ENCODE measurements at regions not wholly inside any gene's neighbourhood (a gene's known extent, or its start where the extent isn't known, plus 50 kb on each side); places are given as distances from the start of the nearest gene placed in this dataset.
"Not testable (repeated sequence)": the region's sequence is repeated elsewhere in the genome, so short reads cannot be mapped to it uniquely, and the experiment has no call there.

DNA sequence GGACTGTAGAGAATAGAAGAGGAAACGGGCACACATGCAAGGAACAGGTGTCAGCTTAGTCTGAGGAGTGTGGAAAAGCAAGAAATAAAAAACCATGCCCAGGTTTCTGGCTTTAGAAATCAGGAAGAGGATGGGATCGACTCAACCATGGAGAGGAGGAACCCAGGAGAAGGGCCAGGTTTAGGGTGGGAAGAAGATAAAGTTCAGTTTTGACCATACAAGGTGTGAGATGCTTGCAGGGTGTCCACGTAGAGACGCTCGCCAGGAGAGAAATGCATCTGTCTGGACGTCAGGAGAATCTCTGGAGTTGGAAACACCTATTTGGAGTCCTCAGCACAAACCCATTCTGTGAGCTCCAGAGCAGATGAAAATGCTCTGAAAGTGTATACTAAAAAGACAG, 275.1 kb downstream of the CYRIA start:
- peaks cover 15% of the 10 kb centered on the region for H3K27me3 ChIP-seq (ENCODE audit: low read depth)
- H3K4me1 ChIP-seq = peaks cover 14% of the 10 kb centered on the region
- no peak overlapping the region for H3K27ac ChIP-seq (replicated peaks)
- intact Hi-C loops (cut with micrococcal nuclease) = no loop called here
- no peak for DNase-seq
- no peak overlapping the region for H3K4me3 ChIP-seq
- H3K36me3 ChIP-seq = no peaks in the 10 kb centered on the region
- H3K9me3 ChIP-seq (replicated peaks) = no peaks in the 10 kb centered on the region
- TF ChIP-seq, protein P1, sequence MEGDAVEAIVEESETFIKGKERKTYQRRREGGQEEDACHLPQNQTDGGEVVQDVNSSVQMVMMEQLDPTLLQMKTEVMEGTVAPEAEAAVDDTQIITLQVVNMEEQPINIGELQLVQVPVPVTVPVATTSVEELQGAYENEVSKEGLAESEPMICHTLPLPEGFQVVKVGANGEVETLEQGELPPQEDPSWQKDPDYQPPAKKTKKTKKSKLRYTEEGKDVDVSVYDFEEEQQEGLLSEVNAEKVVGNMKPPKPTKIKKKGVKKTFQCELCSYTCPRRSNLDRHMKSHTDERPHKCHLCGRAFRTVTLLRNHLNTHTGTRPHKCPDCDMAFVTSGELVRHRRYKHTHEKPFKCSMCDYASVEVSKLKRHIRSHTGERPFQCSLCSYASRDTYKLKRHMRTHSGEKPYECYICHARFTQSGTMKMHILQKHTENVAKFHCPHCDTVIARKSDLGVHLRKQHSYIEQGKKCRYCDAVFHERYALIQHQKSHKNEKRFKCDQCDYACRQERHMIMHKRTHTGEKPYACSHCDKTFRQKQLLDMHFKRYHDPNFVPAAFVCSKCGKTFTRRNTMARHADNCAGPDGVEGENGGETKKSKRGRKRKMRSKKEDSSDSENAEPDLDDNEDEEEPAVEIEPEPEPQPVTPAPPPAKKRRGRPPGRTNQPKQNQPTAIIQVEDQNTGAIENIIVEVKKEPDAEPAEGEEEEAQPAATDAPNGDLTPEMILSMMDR (IDR thresholded peaks at IDR 0.05; ENCODE audit: borderline replicate concordance) = no peak

DNA sequence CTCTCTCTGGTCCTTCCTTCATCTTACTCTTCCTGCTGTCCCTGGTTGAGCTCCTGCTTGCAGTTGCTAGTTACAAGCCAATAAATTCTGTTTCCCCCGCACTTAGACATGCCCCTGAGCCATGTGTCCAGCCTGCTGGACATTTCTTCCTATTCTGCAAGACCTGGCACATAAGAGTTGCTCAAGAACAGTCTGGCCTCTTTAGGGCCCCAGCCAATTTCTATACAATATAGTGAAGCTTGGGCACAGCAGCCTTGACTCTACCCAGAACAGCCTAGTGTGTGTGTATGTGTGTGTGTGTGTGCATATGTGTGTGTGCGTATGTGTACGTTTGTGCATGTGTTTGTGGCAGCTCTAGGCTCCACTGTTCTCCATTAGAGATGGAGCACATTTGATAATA, 276.0 kb downstream of the CYRIA start:
- H3K27me3 ChIP-seq (ENCODE audit: low read depth) = peaks cover 15% of the 10 kb centered on the region
- H3K4me1 ChIP-seq = peaks cover 14% of the 10 kb centered on the region
- TF ChIP-seq, protein P1 (IDR thresholded peaks at IDR 0.05; ENCODE audit: borderline replicate concordance) = no peak
- no peak for DNase-seq
- H3K9me3 ChIP-seq (replicated peaks) = no peaks in the 10 kb centered on the region
- H3K4me3 ChIP-seq = no peak overlapping the region
- H3K27ac ChIP-seq (replicated peaks) = no peak overlapping the region
- intact Hi-C loops (cut with micrococcal nuclease) = no loop called here
- no peaks in the 10 kb centered on the region for H3K36me3 ChIP-seq

DNA sequence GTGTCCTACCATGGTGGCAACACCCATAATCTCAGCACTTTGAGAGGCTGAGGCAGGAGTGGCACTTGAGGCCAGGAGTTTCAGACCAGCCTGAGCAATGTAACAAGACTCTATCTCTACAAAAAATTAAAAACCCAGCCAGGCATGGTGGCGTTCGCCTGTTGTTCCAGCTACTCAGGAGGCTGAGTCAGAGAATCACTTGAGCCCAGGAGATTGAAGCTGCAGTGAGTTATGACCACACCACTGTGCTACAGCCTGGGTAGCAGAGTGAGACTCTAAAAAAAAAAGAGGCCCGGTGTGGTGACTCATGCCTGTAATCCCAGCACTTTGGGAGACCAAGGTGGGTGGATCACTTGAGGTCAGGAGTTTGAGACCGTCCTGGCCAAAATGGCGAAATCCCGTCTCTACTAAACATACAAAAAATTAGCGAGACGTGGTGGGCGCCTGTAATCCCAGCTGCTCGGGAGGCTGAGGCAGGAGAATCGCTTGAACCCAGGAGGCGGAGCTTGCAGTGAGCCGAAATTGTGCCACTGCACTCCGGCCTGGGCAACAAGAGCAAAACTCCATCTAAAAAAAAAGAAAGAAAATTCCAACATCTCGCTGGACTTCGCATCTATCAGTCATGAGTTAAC, 277.3 kb downstream of the CYRIA start:
- intact Hi-C loops (cut with micrococcal nuclease); H3K4me3 ChIP-seq; H3K27ac ChIP-seq (replicated peaks); DNase-seq; H3K36me3 ChIP-seq; H3K9me3 ChIP-seq (replicated peaks): not testable (repeated sequence)
- H3K4me1 ChIP-seq = peaks cover 14% of the 10 kb centered on the region
- H3K27me3 ChIP-seq (ENCODE audit: low read depth) = peaks cover 15% of the 10 kb centered on the region

GRCh38 chr2:16387461-16387984, 278.1 kb downstream of the CYRIA start:
- H3K4me3 ChIP-seq = no peak overlapping the region
- TF ChIP-seq, protein P1 (IDR thresholded peaks at IDR 0.05; ENCODE audit: borderline replicate concordance) = no peak
- no peaks in the 10 kb centered on the region for H3K9me3 ChIP-seq (replicated peaks)
- no peak overlapping the region for H3K27ac ChIP-seq (replicated peaks)
- intact Hi-C loops (cut with micrococcal nuclease) = no loop called here
- DNase-seq = no peak
- peaks cover 15% of the 10 kb centered on the region for H3K27me3 ChIP-seq (ENCODE audit: low read depth)
- peaks cover 14% of the 10 kb centered on the region for H3K4me1 ChIP-seq
- no peaks in the 10 kb centered on the region for H3K36me3 ChIP-seq

DNA sequence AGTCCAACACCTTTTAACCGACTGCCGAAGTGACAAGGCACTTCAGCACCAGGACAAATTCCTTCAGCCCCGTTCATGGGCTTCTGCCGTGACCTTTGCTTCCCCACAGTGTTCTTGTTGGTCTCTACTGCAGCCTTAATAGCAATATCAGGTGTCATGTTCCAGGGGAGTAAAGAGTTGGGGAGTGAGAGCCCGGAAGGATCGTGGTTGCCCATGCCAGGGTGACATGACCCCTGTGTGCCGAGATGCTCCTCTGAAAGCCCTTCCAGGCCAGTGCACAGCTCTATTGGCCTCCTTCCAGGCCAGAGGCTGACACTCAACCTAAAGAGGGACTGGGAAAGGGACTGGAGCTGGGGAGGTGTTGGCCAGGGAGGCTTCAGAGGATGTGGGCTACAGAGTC, 279.2 kb downstream of the CYRIA start:
- TF ChIP-seq, protein P1 (IDR thresholded peaks at IDR 0.05; ENCODE audit: borderline replicate concordance) = no peak
- Histone ChIP-seq H3K9me3 (replicated peaks) (no peaks in the 10 kb centered on the region), H3K36me3 (no peaks in the 10 kb centered on the region), H3K27me3 (ENCODE audit: low read depth) (peaks cover 15% of the 10 kb centered on the region), H3K4me1 (peaks cover 14% of the 10 kb centered on the region), H3K4me3 (no peak overlapping the region), H3K27ac (replicated peaks) (no peak overlapping the region)
- intact Hi-C loops (cut with micrococcal nuclease) = no loop called here
- no peak for DNase-seq

GRCh38 chr2:16386031-16386430, 279.6 kb downstream of the CYRIA start:
- H3K27ac ChIP-seq (replicated peaks) = no peak overlapping the region
- DNase-seq = no peak
- H3K9me3 ChIP-seq (replicated peaks) = no peaks in the 10 kb centered on the region

More at GRCh38 chr2:16386031-16386430, 279.6 kb downstream of the CYRIA start:
- peaks cover 14% of the 10 kb centered on the region for H3K4me1 ChIP-seq
- intact Hi-C loops (cut with micrococcal nuclease) = no loop called here
- H3K27me3 ChIP-seq (ENCODE audit: low read depth) = peaks cover 11% of the 10 kb centered on the region
- H3K36me3 ChIP-seq = no peaks in the 10 kb centered on the region
- H3K4me3 ChIP-seq = no peak overlapping the region
- TF ChIP-seq, protein P1 (IDR thresholded peaks at IDR 0.05; ENCODE audit: borderline replicate concordance) = no peak

All from left ventricle myocardium inferior (tissue), 1 donor.